Peyer's patch (tissue), 4 donors: ENCODE measurements at regions not wholly inside any gene's neighbourhood (a gene's known extent, or its start where the extent isn't known, plus 50 kb on each side); places are given as distances from the start of the nearest gene placed in this dataset.

Source experiments
- DNase-seq, 3 donors: peaks; one replicate each; pipeline ENCODE4 v3.0.0-alpha.2; 2017 to 2019
- H3K27ac ChIP-seq, 4 donors: fragments of 200-600 bp; sonication (generic); one replicate each; pipeline ENCODE4 v1.5.1; 2016 to 2019
- H3K27me3 ChIP-seq, 2 donors: fragments of 200-600 bp; sonication (generic); one replicate each; pipeline ENCODE4 v1.5.1; 2019
- H3K36me3 ChIP-seq, 3 donors: fragments of 200-600 bp; sonication (generic); one replicate each; pipeline ENCODE4 v1.5.1; 2016 to 2019
- H3K4me1 ChIP-seq, 4 donors: fragments of 200-600 bp; sonication (generic); one replicate each; pipeline ENCODE4 v1.5.1; 2016 to 2019
- H3K4me3 ChIP-seq, 4 donors: fragments of 200-600 bp; sonication (generic); 1 replicate in 3 of 4; 2 replicates in 1 of 4; pipeline ENCODE4 v1.5.1; 2016 to 2019; ENCODE audit warnings: mild to moderate bottlenecking in 1 of 4
- H3K9me3 ChIP-seq, 4 donors: fragments of 200-600 bp; sonication (generic); one replicate each; pipeline ENCODE4 v1.5.1; 2016 to 2019; ENCODE audit warnings: mild to moderate bottlenecking in 1 of 4
- CTCF ChIP-seq, 6 experiments: fragments of 450-650 bp in 4 of 6; fragments of 200-600 bp in 2 of 6; sonication (generic) in 1 of 6; IDR thresholded peaks; one replicate each; pipeline ENCODE4 v1.5.1; 2017 to 2019; ENCODE audit warnings: antibody characterized with exemption in 6 of 6, mild to moderate bottlenecking in 3 of 6, moderate library complexity in 1 of 6
- POLR2A ChIP-seq, 2 donors: fragments of 450-650 bp; IDR thresholded peaks; one replicate each; pipeline ENCODE4 v1.5.1; 2017; ENCODE audit warnings: antibody characterized with exemption in 2 of 2, mild to moderate bottlenecking in 2 of 2, moderate library complexity in 2 of 2

GRCh38 chr12:76237086-76237701 lies 111.0 kb downstream of the BBS10 start:
- DNase-seq = no peak
- H3K27me3 ChIP-seq = no peaks in the 10 kb centered on the region
- no peaks in the 10 kb centered on the region for H3K36me3 ChIP-seq
- no peaks in the 10 kb centered on the region for H3K4me1 ChIP-seq
- H3K9me3 ChIP-seq = no peaks in the 10 kb centered on the region
- no peak for TF ChIP-seq CTCF (IDR thresholded peaks at IDR 0.05)
- no peak for TF ChIP-seq POLR2A (IDR thresholded peaks at IDR 0.05)
- H3K27ac ChIP-seq = no peak overlapping the region
- H3K4me3 ChIP-seq = no peak overlapping the region

- no peaks in the 10 kb centered on the region for H3K4me1 ChIP-seq
- H3K4me3 ChIP-seq = no peak overlapping the region
- no peak for DNase-seq
- H3K9me3 ChIP-seq = no peaks in the 10 kb centered on the region
- TF ChIP-seq CTCF (IDR thresholded peaks at IDR 0.05) (no peak), POLR2A (IDR thresholded peaks at IDR 0.05) (no peak)
- no peak overlapping the region for H3K27ac ChIP-seq
- no peaks in the 10 kb centered on the region for H3K27me3 ChIP-seq
- no peaks in the 10 kb centered on the region for H3K36me3 ChIP-seq
Observed at GRCh38 chr12:76236640-76237039, 111.6 kb downstream of the BBS10 start.

GRCh38 chr12:76234741-76235140 lies 113.5 kb downstream of the BBS10 start:
- H3K9me3 ChIP-seq = no peaks in the 10 kb centered on the region
- no peak for DNase-seq
- no peaks in the 10 kb centered on the region for H3K36me3 ChIP-seq
- H3K27ac ChIP-seq = no peak overlapping the region
- no peaks in the 10 kb centered on the region for H3K27me3 ChIP-seq
- no peak for TF ChIP-seq CTCF (IDR thresholded peaks at IDR 0.05)
- TF ChIP-seq POLR2A (IDR thresholded peaks at IDR 0.05) = no peak
- H3K4me3 ChIP-seq = no peak overlapping the region
- H3K4me1 ChIP-seq = no peaks in the 10 kb centered on the region

DNA sequence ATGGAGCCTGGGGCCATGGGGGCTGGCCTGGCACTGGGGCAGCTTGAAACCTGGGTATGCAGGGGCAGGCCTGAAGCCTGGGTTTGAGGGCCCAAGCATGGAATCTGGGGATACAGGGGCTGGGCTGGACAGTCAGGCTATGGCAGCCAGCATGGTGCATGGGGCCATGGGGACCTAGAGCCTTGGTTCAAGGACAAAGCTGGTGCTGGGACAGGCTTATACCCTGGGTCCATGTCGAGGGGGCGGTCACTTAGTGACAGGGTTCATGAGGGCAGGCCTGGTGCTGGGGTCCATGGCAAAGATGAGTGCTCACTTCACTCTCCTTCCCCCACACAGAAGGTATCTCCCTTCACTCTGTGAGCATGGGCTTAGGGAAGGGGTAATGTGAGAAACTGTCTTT lies 116.2 kb downstream of the BBS10 start:
- Histone ChIP-seq H3K4me1 (no peaks in the 10 kb centered on the region), H3K27ac (no peak overlapping the region), H3K9me3 (no peaks in the 10 kb centered on the region), H3K4me3 (no peak overlapping the region), H3K36me3 (no peaks in the 10 kb centered on the region), H3K27me3 (no peaks in the 10 kb centered on the region)
- no peak for DNase-seq
- TF ChIP-seq CTCF (IDR thresholded peaks at IDR 0.05) (no peak), POLR2A (IDR thresholded peaks at IDR 0.05) (no peak)

GRCh38 chr12:76226956-76227355 lies 121.3 kb downstream of the BBS10 start:
- no peaks in the 10 kb centered on the region for H3K9me3 ChIP-seq
- no peaks in the 10 kb centered on the region for H3K27me3 ChIP-seq
- no peak overlapping the region for H3K4me3 ChIP-seq
- no peak for TF ChIP-seq POLR2A (IDR thresholded peaks at IDR 0.05)
- TF ChIP-seq CTCF (IDR thresholded peaks at IDR 0.05) = no peak
- no peaks in the 10 kb centered on the region for H3K36me3 ChIP-seq
- no peaks in the 10 kb centered on the region for H3K4me1 ChIP-seq
- no peak for DNase-seq
- no peak overlapping the region for H3K27ac ChIP-seq

DNA sequence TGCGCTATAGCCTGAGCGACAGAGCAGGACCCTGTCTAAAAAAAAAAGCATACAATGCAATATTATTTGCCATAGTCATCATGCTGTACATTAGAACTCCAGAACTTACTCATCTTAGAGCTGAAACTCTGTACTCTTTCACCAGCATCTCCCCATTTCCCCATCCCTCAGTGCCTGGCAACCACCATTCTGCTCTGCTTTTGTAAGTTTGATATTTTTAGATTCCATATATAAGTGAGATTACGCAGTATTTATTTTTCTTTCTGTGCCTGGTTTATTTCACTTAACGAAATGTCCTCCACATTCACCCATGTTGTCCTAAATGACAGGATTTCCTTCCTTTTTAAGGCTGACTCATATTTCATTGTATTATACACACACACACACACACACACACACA lies 121.8 kb downstream of the BBS10 start:
- no peak for TF ChIP-seq CTCF (IDR thresholded peaks at IDR 0.05)
- TF ChIP-seq POLR2A (IDR thresholded peaks at IDR 0.05) = no peak
- Histone ChIP-seq H3K36me3 (no peaks in the 10 kb centered on the region), H3K4me3 (no peak overlapping the region), H3K9me3 (no peaks in the 10 kb centered on the region), H3K27ac (no peak overlapping the region), H3K4me1 (no peaks in the 10 kb centered on the region), H3K27me3 (no peaks in the 10 kb centered on the region)
- DNase-seq = no peak
